Chondrocyte (in vitro differentiated cells): ENCODE measurements at regions not wholly inside any gene's neighbourhood (a gene's known extent, or its start where the extent isn't known, plus 50 kb on each side); places are given as distances from the start of the nearest gene placed in this dataset.

Experiments
- DNase-seq: peaks from one replicate; pipeline ENCODE4 v3.0.0; 2021; ENCODE audit warnings: mixed read lengths, low spot score
- H3K27ac Mint-ChIP-seq: one replicate; pipeline ENCODE4 v1.8.0; 2021; ENCODE audit warnings: mild to moderate bottlenecking, moderate library complexity, mixed read lengths; ENCODE audit not compliant: unreplicated experiment
- H3K27me3 Mint-ChIP-seq: 2 replicates; pipeline ENCODE4 v1.8.0; 2021; ENCODE audit warnings: low read depth, mixed read lengths
- H3K36me3 Mint-ChIP-seq: 2 replicates; pipeline ENCODE4 v1.8.0; 2021; ENCODE audit warnings: low read depth, mixed read lengths
- H3K4me1 Mint-ChIP-seq: 2 replicates; pipeline ENCODE4 v1.8.0; 2021; ENCODE audit warnings: low read depth, mild to moderate bottlenecking, mixed read lengths
- H3K4me3 Mint-ChIP-seq: one replicate; pipeline ENCODE4 v1.8.0; 2021; ENCODE audit warnings: mild to moderate bottlenecking, moderate library complexity, mixed read lengths; ENCODE audit not compliant: unreplicated experiment
- H3K9me3 Mint-ChIP-seq: 2 replicates; pipeline ENCODE4 v1.8.0; 2021; ENCODE audit warnings: low read depth, mixed read lengths
- TF ChIP-seq, protein P1 (sequence below): fragments of 200-600 bp; sonication (generic); IDR thresholded peaks from 2 replicates; pipeline ENCODE4 v1.5.0; 2021; ENCODE audit warnings: antibody characterized with exemption, mild to moderate bottlenecking, moderate library complexity

DNA sequence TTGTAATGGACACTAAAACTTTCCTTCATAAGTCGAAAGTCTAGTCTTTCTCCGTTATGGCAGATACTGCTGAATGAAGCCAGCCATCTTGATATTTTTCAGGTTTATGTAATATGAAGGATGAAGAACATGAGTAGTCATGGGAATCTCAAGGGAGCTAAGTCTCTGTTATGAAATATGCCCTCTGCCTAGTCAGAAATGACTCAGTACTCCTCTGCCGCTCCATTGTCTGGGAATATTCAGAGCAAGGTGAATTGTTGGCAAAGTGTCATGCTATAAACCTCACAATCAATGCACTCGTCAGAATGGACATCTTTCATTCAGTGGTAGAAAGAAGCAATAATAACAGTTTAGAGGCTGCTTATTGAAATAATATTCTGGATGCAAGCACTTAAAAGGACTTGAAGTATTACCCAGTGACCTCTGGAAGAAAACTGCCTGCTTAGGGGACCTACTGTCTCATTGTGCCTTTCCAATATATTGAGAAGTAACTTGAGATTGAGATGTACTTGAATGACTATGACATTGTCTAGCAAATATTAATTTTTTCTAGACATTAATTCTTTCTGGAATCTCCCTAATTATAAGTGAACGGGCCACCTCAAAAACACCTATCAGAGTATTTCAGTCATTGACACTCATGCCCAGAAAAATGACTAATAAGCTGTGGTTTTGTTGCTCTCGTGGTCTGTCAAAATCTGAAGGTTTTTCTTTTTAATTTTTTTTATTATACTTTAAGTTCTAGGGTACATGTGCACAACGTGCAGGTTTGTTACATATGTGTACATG lies 1011.5 kb upstream of the ACO1 start:
- Mint-ChIP-seq H3K27me3 (no peaks in the 10 kb centered on the region), H3K4me3 (no peak overlapping the region), H3K27ac (no peak overlapping the region), H3K4me1 (no peaks in the 10 kb centered on the region), H3K9me3 (peaks cover 5% of the 10 kb centered on the region), H3K36me3 (no peaks in the 10 kb centered on the region)
- TF ChIP-seq, protein P1, sequence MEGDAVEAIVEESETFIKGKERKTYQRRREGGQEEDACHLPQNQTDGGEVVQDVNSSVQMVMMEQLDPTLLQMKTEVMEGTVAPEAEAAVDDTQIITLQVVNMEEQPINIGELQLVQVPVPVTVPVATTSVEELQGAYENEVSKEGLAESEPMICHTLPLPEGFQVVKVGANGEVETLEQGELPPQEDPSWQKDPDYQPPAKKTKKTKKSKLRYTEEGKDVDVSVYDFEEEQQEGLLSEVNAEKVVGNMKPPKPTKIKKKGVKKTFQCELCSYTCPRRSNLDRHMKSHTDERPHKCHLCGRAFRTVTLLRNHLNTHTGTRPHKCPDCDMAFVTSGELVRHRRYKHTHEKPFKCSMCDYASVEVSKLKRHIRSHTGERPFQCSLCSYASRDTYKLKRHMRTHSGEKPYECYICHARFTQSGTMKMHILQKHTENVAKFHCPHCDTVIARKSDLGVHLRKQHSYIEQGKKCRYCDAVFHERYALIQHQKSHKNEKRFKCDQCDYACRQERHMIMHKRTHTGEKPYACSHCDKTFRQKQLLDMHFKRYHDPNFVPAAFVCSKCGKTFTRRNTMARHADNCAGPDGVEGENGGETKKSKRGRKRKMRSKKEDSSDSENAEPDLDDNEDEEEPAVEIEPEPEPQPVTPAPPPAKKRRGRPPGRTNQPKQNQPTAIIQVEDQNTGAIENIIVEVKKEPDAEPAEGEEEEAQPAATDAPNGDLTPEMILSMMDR, result no peak
- no peak for DNase-seq

DNA sequence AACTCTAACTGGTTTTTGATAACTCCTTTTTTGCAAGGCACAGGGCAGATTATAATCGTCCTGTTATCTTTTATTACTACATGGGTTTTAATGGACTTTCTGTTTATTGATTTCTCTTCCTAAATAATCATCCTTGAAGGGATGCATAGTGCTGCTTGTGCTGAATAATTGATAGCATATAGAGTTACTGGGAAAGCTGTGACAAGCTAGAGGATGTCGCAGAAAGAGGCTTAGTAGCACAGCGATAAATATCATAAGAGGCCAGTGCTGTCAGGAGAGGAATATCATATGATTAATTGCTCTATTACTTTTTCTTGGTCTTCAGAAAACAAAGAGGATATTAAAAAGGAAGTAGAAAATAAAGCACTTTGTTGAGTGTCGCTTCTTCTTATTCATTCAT lies 1007.1 kb upstream of the ACO1 start:
- TF ChIP-seq, protein P1, result no peak
- Mint-ChIP-seq H3K4me1 (no peaks in the 10 kb centered on the region), H3K27ac (no peak overlapping the region), H3K9me3 (peaks cover 5% of the 10 kb centered on the region), H3K36me3 (no peaks in the 10 kb centered on the region), H3K4me3 (no peak overlapping the region), H3K27me3 (peaks cover 3% of the 10 kb centered on the region)
- DNase-seq, result no peak

DNA sequence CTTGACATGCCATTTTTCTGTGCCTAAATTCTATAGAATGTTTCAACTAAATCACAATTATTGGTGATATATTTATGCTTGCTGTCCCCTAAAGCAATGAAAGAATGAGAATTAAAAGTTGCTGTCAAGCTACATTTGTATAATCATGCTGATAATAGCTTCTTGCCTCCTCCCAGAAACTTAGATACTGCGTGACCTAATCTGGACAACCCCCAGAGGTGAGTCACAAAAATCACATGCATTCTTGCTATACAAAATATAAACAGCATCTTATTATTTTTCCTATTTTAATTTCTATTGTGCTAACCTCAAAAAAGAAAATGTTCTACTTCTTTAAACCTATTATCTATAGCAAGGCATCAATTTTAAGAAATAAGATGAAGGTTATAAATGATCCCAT lies 995.8 kb upstream of the ACO1 start:
- Mint-ChIP-seq H3K27ac (no peak overlapping the region), H3K4me1 (peaks cover 4% of the 10 kb centered on the region), H3K4me3 (no peak overlapping the region), H3K27me3 (peaks cover 8% of the 10 kb centered on the region), H3K36me3 (no peaks in the 10 kb centered on the region), H3K9me3 (no peaks in the 10 kb centered on the region)
- no peak for DNase-seq
- TF ChIP-seq, protein P1, result no peak

DNA sequence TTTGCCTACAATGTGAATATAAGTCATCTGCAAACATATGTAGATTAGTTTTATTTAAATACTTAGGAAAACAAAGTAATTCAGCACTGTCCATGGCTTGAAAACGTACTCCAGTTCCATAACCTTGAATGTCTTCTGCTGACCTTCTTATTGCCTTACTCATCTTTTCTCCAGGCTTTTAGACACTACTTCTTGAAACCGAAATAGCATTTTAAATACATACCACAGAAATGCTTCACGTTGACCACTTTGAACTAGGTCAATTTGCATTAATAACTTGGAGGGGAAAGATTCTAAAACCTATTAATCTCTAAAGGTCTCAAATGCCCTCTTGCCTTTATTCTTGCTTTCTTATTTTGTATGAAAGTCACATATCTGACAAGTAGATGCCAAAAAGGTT lies 995.4 kb upstream of the ACO1 start:
- no peak overlapping the region for H3K4me3 Mint-ChIP-seq
- TF ChIP-seq, protein P1, result no peak
- peaks cover 8% of the 10 kb centered on the region for H3K4me1 Mint-ChIP-seq
- no peak for DNase-seq
- H3K27ac Mint-ChIP-seq, result no peak overlapping the region
- H3K27me3 Mint-ChIP-seq, result peaks cover 8% of the 10 kb centered on the region
- H3K9me3 Mint-ChIP-seq, result no peaks in the 10 kb centered on the region
- H3K36me3 Mint-ChIP-seq, result no peaks in the 10 kb centered on the region

DNA sequence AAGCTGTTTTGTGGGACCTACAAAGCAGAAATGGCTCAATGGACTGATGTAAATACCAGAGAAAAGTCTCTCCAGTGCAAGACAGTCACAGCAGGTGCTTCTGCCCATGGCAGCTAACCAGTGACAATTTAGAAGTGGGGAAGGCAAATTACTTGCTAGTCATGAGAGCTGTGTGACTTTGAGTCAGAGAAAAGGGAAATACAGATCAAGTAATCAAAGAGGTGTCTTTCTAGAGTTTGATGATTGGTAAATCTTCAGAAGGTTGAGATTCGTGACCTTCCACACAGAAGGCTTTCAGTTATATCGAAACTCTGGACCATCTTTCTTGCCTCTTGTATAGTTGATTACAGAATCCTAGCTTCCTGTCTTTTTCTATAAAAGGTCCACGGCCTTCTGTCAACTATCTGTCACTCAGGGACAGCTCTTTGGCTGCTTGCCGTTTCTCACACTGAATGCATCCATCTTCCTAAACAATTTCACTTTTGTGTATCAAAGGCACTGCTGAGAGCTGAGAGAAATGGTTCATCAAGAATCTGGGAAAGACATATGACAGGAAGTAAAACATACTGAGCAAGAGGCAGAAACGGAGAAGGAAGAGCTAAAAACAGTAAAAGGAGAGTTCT lies 993.9 kb upstream of the ACO1 start:
- peaks cover 8% of the 10 kb centered on the region for H3K4me1 Mint-ChIP-seq
- DNase-seq, result no peak
- no peak overlapping the region for H3K27ac Mint-ChIP-seq
- H3K4me3 Mint-ChIP-seq, result no peak overlapping the region
- H3K36me3 Mint-ChIP-seq, result no peaks in the 10 kb centered on the region
- H3K9me3 Mint-ChIP-seq, result no peaks in the 10 kb centered on the region
- H3K27me3 Mint-ChIP-seq, result peaks cover 8% of the 10 kb centered on the region
- TF ChIP-seq, protein P1, result no peak
